ENCODE measurements at regions not wholly inside any gene's neighbourhood (a gene's known extent, or its start where the extent isn't known, plus 50 kb on each side); places are given as distances from the start of the nearest gene placed in this dataset.

DNA sequence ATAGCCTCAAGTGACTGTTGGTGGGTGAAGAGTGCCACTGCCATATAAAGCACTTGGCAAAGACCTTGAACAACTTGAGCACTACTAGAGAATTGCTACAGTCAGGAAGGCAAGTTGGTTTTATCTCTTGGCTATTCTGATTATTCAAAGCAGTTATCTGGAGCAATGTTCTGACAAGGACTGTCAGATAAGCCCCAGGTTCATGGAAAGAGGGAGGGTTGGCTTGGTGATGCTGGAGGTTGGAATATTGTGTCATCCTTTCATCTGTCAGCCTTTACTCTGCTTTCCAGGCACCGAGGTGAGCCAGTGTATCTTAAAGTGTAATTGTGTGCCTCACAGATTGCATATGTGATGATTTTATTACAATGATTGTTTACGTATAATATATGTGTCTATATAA, 548.4 kb upstream of the ZNF608 start:
- TF ChIP-seq JUNB (IDR thresholded peaks at IDR 0.05) (no peak), TBL1XR1 (IDR thresholded peaks at IDR 0.05; ENCODE audit: low read depth, low read length) (no peak), SUZ12 (IDR thresholded peaks at IDR 0.05; ENCODE audit: unreplicated experiment) (no peak)
- TF ChIP-seq, protein P1, sequence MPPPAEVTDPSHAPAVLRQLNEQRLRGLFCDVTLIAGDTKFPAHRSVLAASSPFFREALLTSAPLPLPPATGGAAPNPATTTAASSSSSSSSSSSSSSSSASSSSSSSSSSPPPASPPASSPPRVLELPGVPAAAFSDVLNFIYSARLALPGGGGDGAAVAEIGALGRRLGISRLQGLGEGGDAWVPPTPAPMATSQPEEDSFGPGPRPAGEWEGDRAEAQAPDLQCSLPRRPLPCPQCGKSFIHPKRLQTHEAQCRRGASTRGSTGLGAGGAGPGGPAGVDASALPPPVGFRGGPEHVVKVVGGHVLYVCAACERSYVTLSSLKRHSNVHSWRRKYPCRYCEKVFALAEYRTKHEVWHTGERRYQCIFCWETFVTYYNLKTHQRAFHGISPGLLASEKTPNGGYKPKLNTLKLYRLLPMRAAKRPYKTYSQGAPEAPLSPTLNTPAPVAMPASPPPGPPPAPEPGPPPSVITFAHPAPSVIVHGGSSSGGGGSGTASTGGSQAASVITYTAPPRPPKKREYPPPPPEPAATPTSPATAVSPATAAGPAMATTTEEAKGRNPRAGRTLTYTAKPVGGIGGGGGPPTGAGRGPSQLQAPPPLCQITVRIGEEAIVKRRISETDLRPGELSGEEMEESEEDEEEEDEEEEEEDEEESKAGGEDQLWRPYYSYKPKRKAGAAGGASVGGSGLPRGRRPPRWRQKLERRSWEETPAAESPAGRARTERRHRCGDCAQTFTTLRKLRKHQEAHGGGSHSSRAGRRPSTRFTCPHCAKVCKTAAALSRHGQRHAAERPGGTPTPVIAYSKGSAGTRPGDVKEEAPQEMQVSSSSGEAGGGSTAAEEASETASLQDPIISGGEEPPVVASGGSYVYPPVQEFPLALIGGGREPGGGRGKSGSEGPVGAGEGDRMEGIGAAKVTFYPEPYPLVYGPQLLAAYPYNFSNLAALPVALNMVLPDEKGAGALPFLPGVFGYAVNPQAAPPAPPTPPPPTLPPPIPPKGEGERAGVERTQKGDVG (CRISPR knock-in tag; IDR thresholded peaks at IDR 0.05): no peak
- H3K27ac ChIP-seq (ENCODE audit: control insufficient read depth, insufficient read depth): no peak overlapping the region
- H4K20me1 ChIP-seq (ENCODE audit: control insufficient read depth, insufficient read depth): no peaks in the 10 kb centered on the region
- SMC1A ChIA-PET (ENCODE audit: uncharacterized antibody, unreplicated experiment): no interaction called here
- CTCF ChIA-PET: no interaction called here
- in situ Hi-C loops (cut with MboI) (no loop called here), intact Hi-C loops (cut with micrococcal nuclease; ENCODE audit: unreplicated experiment) (no loop called here)
- H3K9ac ChIP-seq (ENCODE audit: control insufficient read depth, insufficient read depth, low read length): no peak overlapping the region
- H3K9me3 ChIP-seq (replicated peaks; ENCODE audit: control insufficient read depth, insufficient read depth, low read length): no peaks in the 10 kb centered on the region
- BruUV-seq (replicated peaks): no TSS peak
- 50% methylated on average over 2 of the region's 2 CpGs for WGBS (ENCODE audit: insufficient coverage, insufficient replicate concordance, low lambda C conversion rate, missing lambda C conversion rate)
- no peak overlapping the region for H3K4me2 ChIP-seq (ENCODE audit: control insufficient read depth, insufficient read depth)
- no peaks in the 10 kb centered on the region for H3K36me3 ChIP-seq (ENCODE audit: control insufficient read depth in 2 of 2, insufficient read depth in 2 of 2, low read length in 1 of 2)
- no peaks in the 10 kb centered on the region for H3K4me1 ChIP-seq (ENCODE audit: control insufficient read depth, insufficient read depth, low read length)
- H3K27me3 ChIP-seq (replicated peaks in 1 of 2; ENCODE audit: control insufficient read depth in 2 of 2, insufficient read depth in 2 of 2, low read length in 1 of 2): no peaks in the 10 kb centered on the region
- POLR2A ChIA-PET: no interaction called here
- FAIRE-seq (no peak), ATAC-seq (no peak), DNase-seq (ENCODE audit: low read depth, low spot score) (no peak)
- RAD21 ChIA-PET (ENCODE audit: unreplicated experiment): no interaction called here
- H2AFZ ChIP-seq (ENCODE audit: control insufficient read depth, low read depth, low read length): no peak overlapping the region
- no peaks in the 10 kb centered on the region for H3K79me2 ChIP-seq (ENCODE audit: control insufficient read depth, insufficient read depth, low read length)
- H3K4me3 ChIP-seq: no peak overlapping the region

DNA sequence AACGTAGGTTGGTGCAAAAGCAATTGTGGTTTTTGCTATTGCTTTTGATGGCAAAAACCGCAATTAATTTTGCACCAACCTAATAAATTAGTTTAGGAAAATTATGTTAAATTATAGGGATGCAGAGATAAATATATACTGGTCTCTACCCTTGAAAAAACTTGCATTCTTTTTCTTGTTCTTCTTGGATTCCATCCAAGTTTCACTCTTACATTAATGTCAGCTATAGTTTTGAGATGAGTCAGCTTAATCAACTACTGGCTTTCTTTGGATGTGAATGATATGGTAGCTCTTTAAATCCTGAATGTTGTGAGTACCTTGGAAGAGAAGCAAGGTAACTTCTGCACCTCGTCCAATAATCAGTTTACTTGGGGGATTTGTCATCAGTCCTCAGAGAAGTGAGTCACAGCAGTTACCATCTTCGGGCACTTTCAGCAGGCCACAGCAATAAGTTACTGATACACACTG, 549.0 kb upstream of the ZNF608 start:
- DNase-seq (ENCODE audit: low read depth, low spot score): no peak
- peak; percentile 56 for FAIRE-seq
- ATAC-seq: no peak
- Histone ChIP-seq H3K4me3 (no peak overlapping the region), H3K9me3 (replicated peaks; ENCODE audit: control insufficient read depth, insufficient read depth, low read length) (no peaks in the 10 kb centered on the region), H3K9ac (ENCODE audit: control insufficient read depth, insufficient read depth, low read length) (no peak overlapping the region), H2AFZ (ENCODE audit: control insufficient read depth, low read depth, low read length) (no peak overlapping the region), H3K4me1 (ENCODE audit: control insufficient read depth, insufficient read depth, low read length) (no peaks in the 10 kb centered on the region), H3K36me3 (ENCODE audit: control insufficient read depth in 2 of 2, insufficient read depth in 2 of 2, low read length in 1 of 2) (no peaks in the 10 kb centered on the region), H3K79me2 (ENCODE audit: control insufficient read depth, insufficient read depth, low read length) (no peaks in the 10 kb centered on the region), H3K27ac (ENCODE audit: control insufficient read depth, insufficient read depth) (no peak overlapping the region), H3K27me3 (replicated peaks in 1 of 2; ENCODE audit: control insufficient read depth in 2 of 2, insufficient read depth in 2 of 2, low read length in 1 of 2) (no peaks in the 10 kb centered on the region), H3K4me2 (ENCODE audit: control insufficient read depth, insufficient read depth) (no peak overlapping the region), H4K20me1 (ENCODE audit: control insufficient read depth, insufficient read depth) (no peaks in the 10 kb centered on the region)
- in situ Hi-C loops (cut with MboI) (no loop called here), intact Hi-C loops (cut with micrococcal nuclease; ENCODE audit: unreplicated experiment) (no loop called here)
- ChIA-PET POLR2A (no interaction called here), CTCF (no interaction called here), SMC1A (ENCODE audit: uncharacterized antibody, unreplicated experiment) (no interaction called here), RAD21 (ENCODE audit: unreplicated experiment) (no interaction called here)
- BruUV-seq (replicated peaks): no TSS peak
- TF ChIP-seq POU2F2 (IDR thresholded peaks at IDR 0.05; ENCODE audit: borderline replicate concordance, low read depth, low read length) (no peak), KDM1A (IDR thresholded peaks at IDR 0.05; ENCODE audit: borderline replicate concordance) (no peak), JUNB (IDR thresholded peaks at IDR 0.05) (peak; percentile 64), FOS (IDR thresholded peaks at IDR 0.05; ENCODE audit: borderline replicate concordance, extremely low read depth, insufficient read length) (no peak), SPI1 (IDR thresholded peaks at IDR 0.05; ENCODE audit: borderline replicate concordance, insufficient read depth, low read depth, low read length) (no peak)
- WGBS (ENCODE audit: insufficient coverage, insufficient replicate concordance, low lambda C conversion rate, missing lambda C conversion rate): 34% methylated on average over 4 of the region's 4 CpGs

Data from GM12878 (cell line).